ENCODE measurements at regions not wholly inside any gene's neighbourhood (a gene's known extent, or its start where the extent isn't known, plus 50 kb on each side); places are given as distances from the start of the nearest gene placed in this dataset.

DNA sequence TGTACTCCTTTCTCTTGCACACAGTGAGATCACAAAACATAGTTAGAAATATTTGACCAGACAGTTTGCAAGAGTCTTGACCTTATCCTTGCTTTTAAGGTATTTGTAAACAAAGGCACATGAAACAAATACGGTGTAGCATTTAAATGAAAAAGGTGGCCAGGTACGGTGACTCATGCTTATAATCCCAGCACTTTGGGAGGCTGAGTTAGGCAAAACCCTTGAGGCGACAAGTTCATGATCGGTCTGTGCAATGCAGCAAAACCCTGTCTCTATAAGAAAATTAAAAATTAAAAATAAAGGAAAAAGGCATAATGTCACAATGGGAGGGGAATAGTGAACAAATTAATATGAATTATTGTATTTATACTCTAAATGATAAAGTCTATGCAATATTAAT lies 109.5 kb upstream of the PIK3C3 start:
- no peaks in the 10 kb centered on the region for H3K36me3 ChIP-seq (ENCODE audit: control insufficient read depth in 2 of 2, insufficient read depth in 2 of 2, low read length in 2 of 2)
- no peak overlapping the region for H3K9ac ChIP-seq (ENCODE audit: low read depth in 1 of 2, low read length in 2 of 2)
- no peaks in the 10 kb centered on the region for H3K27me3 ChIP-seq (ENCODE audit: control insufficient read depth in 2 of 2, insufficient read depth in 2 of 2, low read length in 2 of 2)
- H3K27ac ChIP-seq (ENCODE audit: low read depth in 2 of 2, low read length in 2 of 2) = no peak overlapping the region
- H3K9me3 ChIP-seq (ENCODE audit: control insufficient read depth in 2 of 2, low read length in 2 of 2) = no peaks in the 10 kb centered on the region
- H3K4me1 ChIP-seq (ENCODE audit: control insufficient read depth in 2 of 2, insufficient read depth in 2 of 2, low read length in 2 of 2) = no peaks in the 10 kb centered on the region
- no peak overlapping the region for H3K4me3 ChIP-seq (ENCODE audit: low read length in 2 of 2)

DNA sequence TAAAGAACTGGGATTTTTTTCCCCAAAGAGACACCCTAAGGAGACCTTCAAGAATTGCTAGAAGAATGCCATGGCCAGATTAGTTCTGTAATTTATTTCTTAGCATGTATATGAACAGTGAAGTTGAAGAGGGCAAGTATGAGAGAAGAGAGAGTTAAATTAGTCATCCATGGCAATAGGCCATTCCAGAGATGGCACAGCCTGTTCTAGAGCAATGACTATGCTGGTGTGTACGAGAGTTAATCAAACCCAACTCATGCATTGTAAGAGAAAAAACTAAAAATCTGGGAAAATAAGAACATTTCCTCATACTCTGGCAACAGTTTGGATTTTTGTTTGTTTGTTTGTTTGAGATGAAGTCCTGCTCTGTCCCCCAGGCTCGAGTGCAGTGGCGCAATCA lies 112.1 kb upstream of the PIK3C3 start:
- H3K9me3 ChIP-seq (ENCODE audit: control insufficient read depth in 2 of 2, low read length in 2 of 2) = no peaks in the 10 kb centered on the region
- no peak overlapping the region for H3K4me3 ChIP-seq (ENCODE audit: low read length in 2 of 2)
- no peak overlapping the region for H3K27ac ChIP-seq (ENCODE audit: low read depth in 2 of 2, low read length in 2 of 2)
- H3K36me3 ChIP-seq (ENCODE audit: control insufficient read depth in 2 of 2, insufficient read depth in 2 of 2, low read length in 2 of 2) = no peaks in the 10 kb centered on the region
- no peaks in the 10 kb centered on the region for H3K4me1 ChIP-seq (ENCODE audit: control insufficient read depth in 2 of 2, insufficient read depth in 2 of 2, low read length in 2 of 2)
- no peaks in the 10 kb centered on the region for H3K27me3 ChIP-seq (ENCODE audit: control insufficient read depth in 2 of 2, insufficient read depth in 2 of 2, low read length in 2 of 2)
- no peak overlapping the region for H3K9ac ChIP-seq (ENCODE audit: low read depth in 1 of 2, low read length in 2 of 2)

DNA sequence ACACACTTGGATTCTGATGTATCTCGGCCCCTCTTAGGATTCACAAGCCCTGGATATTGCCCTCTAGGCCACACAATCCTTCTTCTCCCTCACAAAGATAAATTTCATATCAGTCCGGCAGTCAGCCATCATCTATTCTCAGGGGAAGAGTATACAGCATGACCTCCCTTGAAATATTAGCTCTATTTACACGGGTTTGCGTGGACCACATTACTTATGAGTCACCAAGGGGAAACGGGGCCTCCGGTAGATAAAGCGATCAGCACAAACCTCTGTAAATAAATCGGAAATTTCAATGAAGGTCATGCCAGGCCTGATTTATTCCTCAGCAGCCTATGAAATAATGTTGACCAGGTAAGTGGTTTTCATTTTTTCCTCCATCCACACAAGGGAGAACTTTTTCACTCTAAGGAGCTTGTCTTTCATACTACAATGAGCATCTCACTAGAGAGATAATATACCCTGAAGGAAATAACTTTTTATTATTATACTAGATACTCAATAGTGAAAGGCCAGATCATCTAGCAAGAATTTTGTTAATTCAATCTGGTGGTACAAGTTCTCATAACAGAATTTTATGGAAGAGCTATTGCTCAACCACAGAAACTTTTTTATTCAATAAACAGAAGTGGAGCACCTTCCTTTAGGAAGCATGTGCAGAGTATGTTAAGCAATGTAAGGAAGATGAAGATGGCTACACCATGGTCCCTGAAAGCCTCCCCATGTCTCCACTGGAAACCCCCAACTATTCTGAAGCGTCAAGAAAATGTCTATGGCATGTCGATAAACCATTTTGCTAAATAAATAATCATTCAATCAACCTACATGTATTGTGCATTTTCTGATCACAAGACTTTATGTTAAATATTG lies 125.2 kb upstream of the PIK3C3 start:
- Histone ChIP-seq H3K36me3 (ENCODE audit: control insufficient read depth in 2 of 2, insufficient read depth in 2 of 2, low read length in 2 of 2) (no peaks in the 10 kb centered on the region), H3K27ac (ENCODE audit: low read depth in 2 of 2, low read length in 2 of 2) (no peak overlapping the region), H3K9ac (ENCODE audit: low read depth in 1 of 2, low read length in 2 of 2) (no peak overlapping the region), H3K9me3 (ENCODE audit: control insufficient read depth in 2 of 2, low read length in 2 of 2) (no peaks in the 10 kb centered on the region), H3K4me1 (ENCODE audit: control insufficient read depth in 2 of 2, insufficient read depth in 2 of 2, low read length in 2 of 2) (no peaks in the 10 kb centered on the region), H3K4me3 (ENCODE audit: low read length in 2 of 2) (no peak overlapping the region), H3K27me3 (ENCODE audit: control insufficient read depth in 2 of 2, insufficient read depth in 2 of 2, low read length in 2 of 2) (no peaks in the 10 kb centered on the region)

DNA sequence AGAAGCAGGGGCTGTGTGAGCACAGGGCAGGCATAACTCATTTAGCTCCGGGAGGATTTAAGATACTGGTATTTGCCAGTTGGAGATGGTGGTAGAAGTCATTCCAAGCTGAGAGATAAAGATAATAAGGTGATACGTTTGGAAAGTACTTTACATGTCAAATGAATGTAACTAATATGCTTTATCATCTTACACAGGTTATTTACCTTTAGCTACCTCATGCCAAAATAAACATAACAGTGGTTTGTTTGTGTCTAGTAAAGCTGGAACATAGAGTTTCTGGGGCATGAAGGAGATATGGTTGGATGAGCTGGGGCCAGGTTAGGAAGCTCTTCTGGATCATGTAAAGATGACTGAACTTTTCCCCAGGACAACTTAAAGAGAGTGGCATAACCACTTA lies 126.9 kb upstream of the PIK3C3 start:
- H3K9ac ChIP-seq (ENCODE audit: low read depth in 1 of 2, low read length in 2 of 2) = no peak overlapping the region
- no peaks in the 10 kb centered on the region for H3K4me1 ChIP-seq (ENCODE audit: control insufficient read depth in 2 of 2, insufficient read depth in 2 of 2, low read length in 2 of 2)
- no peak overlapping the region for H3K4me3 ChIP-seq (ENCODE audit: low read length in 2 of 2)
- H3K27ac ChIP-seq (ENCODE audit: low read depth in 2 of 2, low read length in 2 of 2) = no peak overlapping the region
- no peaks in the 10 kb centered on the region for H3K36me3 ChIP-seq (ENCODE audit: control insufficient read depth in 2 of 2, insufficient read depth in 2 of 2, low read length in 2 of 2)
- no peaks in the 10 kb centered on the region for H3K27me3 ChIP-seq (ENCODE audit: control insufficient read depth in 2 of 2, insufficient read depth in 2 of 2, low read length in 2 of 2)
- H3K9me3 ChIP-seq (ENCODE audit: control insufficient read depth in 2 of 2, low read length in 2 of 2) = no peaks in the 10 kb centered on the region

DNA sequence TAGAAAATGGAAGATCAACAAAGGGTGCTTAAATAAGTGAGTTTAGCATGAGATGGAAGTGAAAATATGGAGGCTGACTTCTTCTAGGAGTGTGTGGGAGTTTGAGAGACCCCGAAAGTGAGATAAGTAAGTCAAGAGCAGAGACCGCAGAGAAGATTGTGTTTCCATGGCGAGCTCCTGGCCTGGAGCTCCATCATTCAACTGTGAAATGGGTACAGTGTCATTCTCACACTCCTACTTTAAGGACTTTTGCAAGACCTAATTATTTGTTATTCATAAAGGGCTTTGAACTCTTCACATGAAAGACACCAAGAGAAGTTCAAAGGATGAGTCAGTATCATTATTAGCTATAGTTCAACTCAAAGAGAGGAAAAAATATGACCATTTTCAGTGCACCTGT lies 134.2 kb upstream of the PIK3C3 start:
- Histone ChIP-seq H3K36me3 (ENCODE audit: control insufficient read depth in 2 of 2, insufficient read depth in 2 of 2, low read length in 2 of 2) (no peaks in the 10 kb centered on the region), H3K4me1 (ENCODE audit: control insufficient read depth in 2 of 2, insufficient read depth in 2 of 2, low read length in 2 of 2) (no peaks in the 10 kb centered on the region), H3K4me3 (ENCODE audit: low read length in 2 of 2) (no peak overlapping the region), H3K27ac (ENCODE audit: low read depth in 2 of 2, low read length in 2 of 2) (no peak overlapping the region), H3K27me3 (ENCODE audit: control insufficient read depth in 2 of 2, insufficient read depth in 2 of 2, low read length in 2 of 2) (no peaks in the 10 kb centered on the region), H3K9me3 (ENCODE audit: control insufficient read depth in 2 of 2, low read length in 2 of 2) (no peaks in the 10 kb centered on the region), H3K9ac (ENCODE audit: low read depth in 1 of 2, low read length in 2 of 2) (no peak overlapping the region)

DNA sequence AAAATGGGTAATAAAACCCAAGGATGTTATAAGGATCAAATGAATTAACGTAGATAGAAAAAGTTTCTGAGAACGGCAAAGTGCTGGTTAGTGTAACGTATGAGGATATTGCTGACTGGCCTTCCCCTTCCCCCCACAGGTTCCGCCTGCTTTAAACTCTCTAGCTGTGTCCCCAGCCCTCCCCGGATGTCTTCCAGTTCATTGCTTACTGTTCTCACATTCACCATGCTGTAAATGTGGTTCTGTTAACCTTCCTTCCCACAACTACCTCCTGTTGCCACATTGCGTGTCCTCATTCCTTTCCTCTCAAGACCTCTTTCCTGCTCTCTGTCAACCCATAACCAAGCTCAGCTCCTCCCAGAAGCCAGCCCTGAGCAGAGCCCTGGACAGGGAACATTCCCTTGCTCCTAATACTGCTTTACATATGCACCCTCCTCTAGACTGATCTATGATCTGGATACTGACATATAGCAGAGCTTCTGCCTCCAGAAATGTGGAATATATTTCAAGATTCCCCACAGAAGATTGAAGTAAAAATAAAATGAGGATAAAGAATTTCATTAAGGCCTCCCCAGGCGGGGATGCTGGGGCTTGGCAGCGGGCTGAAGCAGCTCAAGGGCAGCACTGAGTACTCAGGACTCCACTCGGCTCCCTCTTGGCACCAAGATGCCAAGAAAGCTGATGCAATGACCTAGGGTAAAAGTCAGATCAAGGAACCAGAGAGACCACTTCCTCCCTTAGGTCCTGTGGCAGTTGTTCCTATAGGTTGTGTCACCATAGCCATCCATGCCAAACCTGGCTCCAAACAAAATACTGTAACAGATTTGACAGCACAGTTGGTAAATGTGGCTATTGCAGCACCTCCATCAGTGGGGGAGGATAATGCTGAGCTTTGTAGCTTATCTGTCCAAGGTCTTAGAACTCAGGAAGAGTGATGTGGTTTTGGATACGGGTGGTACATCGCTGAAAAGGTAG lies 136.4 kb upstream of the PIK3C3 start:
- Histone ChIP-seq H3K27me3 (ENCODE audit: control insufficient read depth in 2 of 2, insufficient read depth in 2 of 2, low read length in 2 of 2) (no peaks in the 10 kb centered on the region), H3K27ac (ENCODE audit: low read depth in 2 of 2, low read length in 2 of 2) (no peak overlapping the region)

DNA sequence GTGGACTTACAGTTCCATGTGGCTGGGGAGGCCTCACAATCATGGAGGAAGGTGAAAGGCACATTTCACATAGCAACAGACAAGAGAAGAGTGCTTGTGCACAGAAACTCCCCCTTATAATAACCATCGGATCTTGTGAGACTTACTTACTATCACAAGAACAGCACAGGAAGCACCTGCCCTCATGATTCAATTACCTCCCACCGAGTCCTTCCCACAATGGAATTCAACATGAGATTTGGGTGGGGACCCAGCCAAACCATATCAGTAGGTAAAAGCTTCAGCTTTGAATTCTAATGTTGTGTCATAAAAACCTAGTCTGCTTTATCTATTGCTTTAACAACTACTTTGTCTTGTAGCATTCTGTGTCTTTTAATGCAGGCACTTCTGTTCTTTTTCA lies 140.4 kb upstream of the PIK3C3 start:
- Histone ChIP-seq H3K4me3 (ENCODE audit: low read length in 2 of 2) (no peak overlapping the region), H3K27me3 (ENCODE audit: control insufficient read depth in 2 of 2, insufficient read depth in 2 of 2, low read length in 2 of 2) (no peaks in the 10 kb centered on the region), H3K9me3 (ENCODE audit: control insufficient read depth in 2 of 2, low read length in 2 of 2) (no peaks in the 10 kb centered on the region), H3K9ac (ENCODE audit: low read depth in 1 of 2, low read length in 2 of 2) (no peak overlapping the region), H3K27ac (ENCODE audit: low read depth in 2 of 2, low read length in 2 of 2) (no peak overlapping the region), H3K36me3 (ENCODE audit: control insufficient read depth in 2 of 2, insufficient read depth in 2 of 2, low read length in 2 of 2) (no peaks in the 10 kb centered on the region), H3K4me1 (ENCODE audit: control insufficient read depth in 2 of 2, insufficient read depth in 2 of 2, low read length in 2 of 2) (no peaks in the 10 kb centered on the region)

More for the DNA sequence above, 136.4 kb upstream of the PIK3C3 start:
- Histone ChIP-seq H3K4me3 (ENCODE audit: low read length in 2 of 2) (no peak overlapping the region), H3K9ac (ENCODE audit: low read depth in 1 of 2, low read length in 2 of 2) (no peak overlapping the region), H3K9me3 (ENCODE audit: control insufficient read depth in 2 of 2, low read length in 2 of 2) (no peaks in the 10 kb centered on the region), H3K4me1 (ENCODE audit: control insufficient read depth in 2 of 2, insufficient read depth in 2 of 2, low read length in 2 of 2) (no peaks in the 10 kb centered on the region), H3K36me3 (ENCODE audit: control insufficient read depth in 2 of 2, insufficient read depth in 2 of 2, low read length in 2 of 2) (no peaks in the 10 kb centered on the region)

- Histone ChIP-seq H3K36me3 (ENCODE audit: control insufficient read depth in 2 of 2, insufficient read depth in 2 of 2, low read length in 2 of 2) (no peaks in the 10 kb centered on the region), H3K9ac (ENCODE audit: low read depth in 1 of 2, low read length in 2 of 2) (no peak overlapping the region), H3K4me3 (ENCODE audit: low read length in 2 of 2) (no peak overlapping the region), H3K9me3 (ENCODE audit: control insufficient read depth in 2 of 2, low read length in 2 of 2) (no peaks in the 10 kb centered on the region), H3K27ac (ENCODE audit: low read depth in 2 of 2, low read length in 2 of 2) (no peak overlapping the region), H3K27me3 (ENCODE audit: control insufficient read depth in 2 of 2, insufficient read depth in 2 of 2, low read length in 2 of 2) (no peaks in the 10 kb centered on the region), H3K4me1 (ENCODE audit: control insufficient read depth in 2 of 2, insufficient read depth in 2 of 2, low read length in 2 of 2) (no peaks in the 10 kb centered on the region)
These were observed 145.4 kb upstream of the PIK3C3 start for GRCh38 chr18:41809652-41810051.

DNA sequence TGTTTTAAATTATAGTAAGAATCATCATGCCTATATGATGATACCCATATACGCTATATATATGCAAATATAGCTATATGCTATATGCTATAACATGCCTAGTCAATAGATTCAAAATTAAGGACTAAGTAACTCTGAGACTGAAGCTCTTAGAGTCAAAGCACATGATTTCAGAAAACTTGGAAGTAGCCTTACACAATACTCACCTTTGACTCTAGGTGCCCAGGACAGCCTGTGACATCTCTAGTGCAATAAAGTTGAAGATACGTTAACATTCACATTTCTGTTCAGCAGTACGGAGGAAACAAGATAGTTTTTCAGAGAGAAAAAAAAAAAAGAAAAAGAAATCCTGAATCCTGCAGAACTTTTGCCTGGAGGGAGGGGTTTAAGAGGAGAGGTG lies 149.7 kb upstream of the PIK3C3 start:
- H3K27ac ChIP-seq (ENCODE audit: low read depth in 2 of 2, low read length in 2 of 2) = no peak overlapping the region
- no peaks in the 10 kb centered on the region for H3K36me3 ChIP-seq (ENCODE audit: control insufficient read depth in 2 of 2, insufficient read depth in 2 of 2, low read length in 2 of 2)
- H3K9me3 ChIP-seq (ENCODE audit: control insufficient read depth in 2 of 2, low read length in 2 of 2) = no peaks in the 10 kb centered on the region

GRCh38 chr18:41798879-41799278 lies 156.2 kb upstream of the PIK3C3 start:
- H3K4me3 ChIP-seq (ENCODE audit: low read length in 2 of 2) = no peak overlapping the region

More for the DNA sequence above, 149.7 kb upstream of the PIK3C3 start:
- H3K27me3 ChIP-seq (ENCODE audit: control insufficient read depth in 2 of 2, insufficient read depth in 2 of 2, low read length in 2 of 2) = no peaks in the 10 kb centered on the region
- H3K4me1 ChIP-seq (ENCODE audit: control insufficient read depth in 2 of 2, insufficient read depth in 2 of 2, low read length in 2 of 2) = no peaks in the 10 kb centered on the region
- no peak overlapping the region for H3K9ac ChIP-seq (ENCODE audit: low read depth in 1 of 2, low read length in 2 of 2)
- H3K4me3 ChIP-seq (ENCODE audit: low read length in 2 of 2) = no peak overlapping the region

More at GRCh38 chr18:41798879-41799278, 156.2 kb upstream of the PIK3C3 start:
- no peaks in the 10 kb centered on the region for H3K36me3 ChIP-seq (ENCODE audit: control insufficient read depth in 2 of 2, insufficient read depth in 2 of 2, low read length in 2 of 2)
- H3K27ac ChIP-seq (ENCODE audit: low read depth in 2 of 2, low read length in 2 of 2) = no peak overlapping the region
- H3K9me3 ChIP-seq (ENCODE audit: control insufficient read depth in 2 of 2, low read length in 2 of 2) = no peaks in the 10 kb centered on the region
- no peaks in the 10 kb centered on the region for H3K27me3 ChIP-seq (ENCODE audit: control insufficient read depth in 2 of 2, insufficient read depth in 2 of 2, low read length in 2 of 2)
- H3K9ac ChIP-seq (ENCODE audit: low read depth in 1 of 2, low read length in 2 of 2) = no peak overlapping the region
- H3K4me1 ChIP-seq (ENCODE audit: control insufficient read depth in 2 of 2, insufficient read depth in 2 of 2, low read length in 2 of 2) = no peaks in the 10 kb centered on the region
